Spinal cord (tissue), 9 donors: ENCODE measurements at regions not wholly inside any gene's neighbourhood (a gene's known extent, or its start where the extent isn't known, plus 50 kb on each side); places are given as distances from the start of the nearest gene placed in this dataset.

Experiments used
- DNase-seq, 6 donors: peaks; one replicate each; pipeline versions ENCODE4 v3.0.0 to v3.0.0-alpha.2; 2013 to 2015; ENCODE audit warnings: low spot score in 6 of 6, low read depth in 4 of 6
- H3K27ac ChIP-seq: one replicate; pipeline ENCODE4 v1.5.1; 2013; ENCODE audit warnings: low read depth, low read length, control low read depth
- H3K27me3 ChIP-seq: one replicate; pipeline ENCODE4 v1.6.1; 2013; ENCODE audit warnings: low read length; ENCODE audit not compliant: control insufficient read depth, insufficient read depth
- H3K36me3 ChIP-seq: one replicate; pipeline ENCODE4 v1.6.1; 2013; ENCODE audit warnings: low read length; ENCODE audit not compliant: control insufficient read depth, insufficient read depth
- H3K4me1 ChIP-seq: one replicate; pipeline ENCODE4 v1.6.1; 2013; ENCODE audit warnings: low read length; ENCODE audit not compliant: control insufficient read depth, insufficient read depth
- H3K4me3 ChIP-seq: one replicate; pipeline ENCODE4 v1.5.1; 2013; ENCODE audit warnings: low read depth, low read length, control low read depth
- H3K9me3 ChIP-seq: one replicate; pipeline ENCODE4 v1.6.1; 2013; ENCODE audit warnings: low read length; ENCODE audit not compliant: control insufficient read depth, insufficient read depth
- WGBS: methylation state at CpG from one replicate; pipeline ENCODE4 v1.1.5; 2013; ENCODE audit warnings: missing lambda C conversion rate; ENCODE audit not compliant: insufficient coverage; 5-methylcytosine and 5-hydroxymethylcytosine counted together
- donor health status: healthy.

DNA sequence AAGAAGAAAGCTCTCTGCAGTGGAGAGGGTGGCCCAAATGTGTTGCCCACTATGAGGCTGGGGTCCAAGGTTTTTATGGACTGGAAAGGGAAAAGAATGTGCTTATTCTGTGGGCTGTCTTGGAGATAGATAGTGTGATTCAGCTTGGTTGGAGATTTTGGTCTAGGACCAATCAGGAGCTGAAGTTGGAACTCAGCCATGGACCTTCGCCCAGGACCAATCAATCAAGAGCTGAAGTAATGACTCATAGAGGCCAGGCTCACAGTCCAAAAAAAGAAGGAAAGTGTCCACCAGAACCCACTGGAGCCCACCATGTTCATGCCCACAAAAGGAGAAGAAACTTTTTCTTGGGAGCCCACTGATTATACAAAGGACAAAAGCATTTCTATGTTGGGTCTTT lies 369.5 kb downstream of the UBE2NL start:
- Histone ChIP-seq H3K4me3 (no peak overlapping the region), H3K27me3 (no peaks in the 10 kb centered on the region), H3K4me1 (no peaks in the 10 kb centered on the region), H3K9me3 (no peaks in the 10 kb centered on the region), H3K27ac (no peak overlapping the region), H3K36me3 (no peaks in the 10 kb centered on the region)
- no peak for DNase-seq
- 40% methylated on average over 1 of the region's 1 CpG for WGBS

DNA sequence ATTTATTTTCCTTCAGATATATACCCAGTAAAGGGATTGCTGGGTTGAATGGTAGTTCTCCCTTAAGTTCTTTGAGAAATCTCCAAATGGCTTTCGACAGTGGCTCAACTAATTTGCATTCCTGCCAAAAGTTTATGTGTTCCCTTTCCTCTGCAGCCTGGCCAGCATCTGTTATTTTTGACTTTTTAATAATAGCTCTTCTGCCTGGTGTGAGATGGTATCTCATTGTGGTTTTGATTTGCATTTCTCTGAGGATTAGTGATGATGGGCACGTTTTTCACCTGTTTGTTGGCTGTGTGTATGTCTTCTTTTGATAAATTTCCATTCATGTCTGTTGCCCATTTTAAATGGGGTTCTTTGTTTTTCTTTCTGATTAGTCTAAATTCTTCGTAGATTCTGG lies 375.2 kb downstream of the UBE2NL start:
- WGBS: 40% methylated on average over 2 of the region's 3 CpGs
- no peaks in the 10 kb centered on the region for H3K27me3 ChIP-seq
- H3K36me3 ChIP-seq: no peaks in the 10 kb centered on the region
- H3K4me1 ChIP-seq: no peaks in the 10 kb centered on the region
- H3K27ac ChIP-seq: no peak overlapping the region
- no peaks in the 10 kb centered on the region for H3K9me3 ChIP-seq
- DNase-seq: no peak
- H3K4me3 ChIP-seq: no peak overlapping the region

DNA sequence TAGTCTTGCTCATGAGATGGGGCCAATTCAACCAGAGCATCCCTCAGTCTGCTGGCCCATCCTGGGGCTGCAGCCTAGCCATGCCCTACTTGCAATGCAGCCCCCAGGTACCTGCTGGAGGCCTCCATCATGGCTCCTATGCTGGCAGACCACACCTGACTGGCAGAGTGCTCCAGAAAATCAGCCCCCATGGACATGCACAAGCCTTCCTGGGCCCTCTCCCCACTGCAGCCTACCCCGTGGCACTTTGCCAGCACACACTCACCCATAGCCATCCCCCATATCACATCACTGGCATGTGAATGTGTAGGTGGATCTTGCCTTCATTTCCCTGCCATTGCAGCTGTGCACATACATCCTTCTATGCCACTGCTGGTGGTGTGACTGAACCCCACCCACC lies 381.8 kb downstream of the UBE2NL start:
- no peak for DNase-seq
- WGBS: 60% methylated on average over 1 of the region's 1 CpG
- Histone ChIP-seq H3K27ac (no peak overlapping the region), H3K4me3 (no peak overlapping the region), H3K9me3 (no peaks in the 10 kb centered on the region), H3K36me3 (no peaks in the 10 kb centered on the region), H3K27me3 (no peaks in the 10 kb centered on the region), H3K4me1 (no peaks in the 10 kb centered on the region)

DNA sequence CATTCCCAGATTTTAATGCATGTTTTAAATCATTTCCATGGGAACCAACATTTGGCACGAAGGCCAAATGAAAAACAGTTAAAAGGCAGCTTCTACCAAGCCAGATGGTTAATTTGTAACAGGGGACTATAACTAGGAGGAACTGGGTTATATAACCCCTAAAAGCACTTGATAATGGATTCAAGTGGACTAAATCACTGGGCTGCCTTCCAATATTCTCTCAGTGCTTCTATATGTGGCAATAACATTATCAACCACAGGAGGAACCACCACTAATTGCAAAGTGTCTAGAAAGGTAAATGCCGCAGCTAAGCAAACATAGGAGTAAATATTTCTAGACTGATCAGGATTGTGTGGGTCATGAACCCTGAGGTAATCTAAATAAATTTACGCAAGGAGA lies 391.5 kb downstream of the UBE2NL start:
- Histone ChIP-seq H3K27ac (no peak overlapping the region), H3K4me3 (no peak overlapping the region), H3K36me3 (no peaks in the 10 kb centered on the region), H3K4me1 (no peaks in the 10 kb centered on the region), H3K9me3 (no peaks in the 10 kb centered on the region), H3K27me3 (no peaks in the 10 kb centered on the region)
- 40% methylated on average over 1 of the region's 3 CpGs for WGBS
- peak in 4 of 6 donors; percentile 17 to 87 (median 52) for DNase-seq

DNA sequence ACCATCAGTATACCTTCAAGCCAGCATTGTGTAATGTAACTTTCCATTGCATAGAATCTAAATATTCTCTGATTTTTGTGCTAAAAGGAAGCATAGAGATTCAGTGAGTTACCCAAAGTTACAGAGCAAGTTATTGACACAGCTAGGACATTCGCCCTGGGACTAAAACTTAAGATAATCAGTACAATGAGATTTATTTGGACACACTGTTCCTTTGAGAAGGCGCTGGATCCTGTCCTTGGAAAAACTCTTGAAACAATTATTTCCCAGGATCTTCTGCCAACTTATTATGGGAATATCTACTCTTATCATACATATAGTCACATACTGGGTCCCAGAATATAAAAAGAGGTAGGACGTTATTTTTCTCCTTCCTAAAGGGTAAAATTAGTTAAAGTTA lies 392.0 kb downstream of the UBE2NL start:
- no peak overlapping the region for H3K27ac ChIP-seq
- no CpG with 5 or more reads among the region's 3 CpGs for WGBS
- no peak for DNase-seq
- H3K4me3 ChIP-seq: no peak overlapping the region
- H3K4me1 ChIP-seq: no peaks in the 10 kb centered on the region
- H3K9me3 ChIP-seq: no peaks in the 10 kb centered on the region
- H3K27me3 ChIP-seq: no peaks in the 10 kb centered on the region
- no peaks in the 10 kb centered on the region for H3K36me3 ChIP-seq

DNA sequence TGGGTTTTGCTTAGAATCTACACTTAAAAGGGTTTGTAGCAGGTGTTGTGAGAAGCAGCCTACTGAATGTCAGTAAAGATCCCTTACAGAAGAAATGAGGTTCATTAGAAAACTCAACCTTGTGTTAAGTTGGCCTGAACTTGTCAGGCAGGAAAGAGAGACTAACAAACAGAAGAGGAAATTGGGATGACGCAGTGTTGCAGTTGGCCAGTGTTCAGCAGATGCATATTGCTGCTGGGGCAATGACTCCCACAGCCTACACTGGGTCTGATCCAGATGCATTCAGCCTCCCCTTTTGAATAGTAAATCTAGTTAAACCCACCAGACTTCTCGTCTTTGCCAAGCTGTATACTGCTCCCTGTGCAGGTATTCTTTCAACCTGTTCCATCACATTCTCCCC lies 409.4 kb downstream of the UBE2NL start:
- H3K4me3 ChIP-seq: no peak overlapping the region
- WGBS: 68% methylated on average over 2 of the region's 2 CpGs
- H3K27me3 ChIP-seq: no peaks in the 10 kb centered on the region
- no peak overlapping the region for H3K27ac ChIP-seq
- no peaks in the 10 kb centered on the region for H3K4me1 ChIP-seq
- peaks cover 3% of the 10 kb centered on the region for H3K9me3 ChIP-seq
- no peaks in the 10 kb centered on the region for H3K36me3 ChIP-seq
- no peak for DNase-seq

DNA sequence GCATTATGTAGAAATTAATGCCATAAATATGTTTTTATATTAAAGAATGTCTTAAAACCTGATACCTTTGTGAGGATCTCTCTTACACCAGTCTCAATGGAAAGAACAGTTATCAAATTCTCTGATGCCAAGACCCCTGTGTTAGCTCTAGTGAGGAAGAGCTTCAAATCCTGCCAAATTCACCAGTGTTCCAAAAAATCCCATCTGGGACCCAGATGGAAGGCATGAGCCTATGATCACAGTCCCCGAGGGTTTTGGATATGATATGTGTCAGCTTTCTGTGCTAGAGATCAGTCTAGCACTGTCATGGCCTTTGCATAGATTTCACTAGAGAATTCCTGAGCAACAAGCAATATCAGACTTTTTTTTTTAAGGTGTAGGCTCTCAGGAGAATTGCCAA lies 412.1 kb downstream of the UBE2NL start:
- Histone ChIP-seq H3K9me3 (no peaks in the 10 kb centered on the region), H3K4me3 (no peak overlapping the region), H3K27me3 (no peaks in the 10 kb centered on the region), H3K4me1 (no peaks in the 10 kb centered on the region), H3K27ac (no peak overlapping the region), H3K36me3 (no peaks in the 10 kb centered on the region)
- peak in 1 of 6 donors; percentile 83 for DNase-seq
- 80% methylated on average over 1 of the region's 1 CpG for WGBS

DNA sequence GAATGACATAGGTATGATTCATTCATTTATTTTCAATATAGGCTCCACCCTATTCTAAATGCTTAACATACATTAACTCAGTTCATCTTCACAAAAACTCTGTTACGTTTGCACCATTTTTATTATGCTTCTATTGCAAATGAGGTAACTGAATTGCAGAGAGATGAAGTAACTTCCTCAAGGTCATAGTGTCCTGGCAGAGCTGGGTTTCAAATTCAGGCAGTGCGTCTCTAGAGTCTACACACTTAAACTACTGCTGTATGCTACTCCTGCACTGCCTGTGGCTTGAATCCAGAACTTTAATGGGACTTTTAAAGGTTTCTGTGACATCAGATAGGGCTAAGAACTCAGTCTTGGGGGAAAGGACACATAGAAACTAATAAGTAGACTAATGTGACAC lies 413.4 kb downstream of the UBE2NL start:
- 60% methylated on average over 1 of the region's 2 CpGs for WGBS
- Histone ChIP-seq H3K4me1 (no peaks in the 10 kb centered on the region), H3K27ac (no peak overlapping the region), H3K27me3 (no peaks in the 10 kb centered on the region), H3K36me3 (no peaks in the 10 kb centered on the region), H3K9me3 (no peaks in the 10 kb centered on the region), H3K4me3 (no peak overlapping the region)
- DNase-seq: no peak

DNA sequence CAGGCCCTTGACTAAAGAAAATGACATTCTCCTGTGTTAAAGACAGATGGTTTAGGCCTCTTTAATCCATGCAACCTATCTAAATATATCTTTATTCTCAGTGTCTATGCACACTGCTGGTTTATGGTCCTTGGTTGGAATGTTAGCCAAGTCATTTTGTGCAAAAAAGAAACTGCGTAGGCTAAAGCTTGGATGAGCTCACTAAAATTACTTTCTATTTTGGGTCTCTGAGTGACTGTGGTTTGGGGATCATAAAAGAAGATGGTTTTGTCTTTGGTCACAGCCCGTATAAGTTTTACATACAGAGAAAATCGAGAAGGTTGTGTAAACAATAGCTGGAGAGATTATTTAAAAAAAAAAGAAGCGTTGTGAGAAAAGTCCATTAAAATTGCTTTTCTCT lies 443.6 kb downstream of the UBE2NL start:
- WGBS: 67% methylated on average over 3 of the region's 4 CpGs
- Histone ChIP-seq H3K36me3 (no peaks in the 10 kb centered on the region), H3K4me1 (no peaks in the 10 kb centered on the region), H3K4me3 (no peak overlapping the region), H3K9me3 (no peaks in the 10 kb centered on the region), H3K27me3 (no peaks in the 10 kb centered on the region), H3K27ac (no peak overlapping the region)
- DNase-seq: peak in 2 of 6 donors; percentile 3

DNA sequence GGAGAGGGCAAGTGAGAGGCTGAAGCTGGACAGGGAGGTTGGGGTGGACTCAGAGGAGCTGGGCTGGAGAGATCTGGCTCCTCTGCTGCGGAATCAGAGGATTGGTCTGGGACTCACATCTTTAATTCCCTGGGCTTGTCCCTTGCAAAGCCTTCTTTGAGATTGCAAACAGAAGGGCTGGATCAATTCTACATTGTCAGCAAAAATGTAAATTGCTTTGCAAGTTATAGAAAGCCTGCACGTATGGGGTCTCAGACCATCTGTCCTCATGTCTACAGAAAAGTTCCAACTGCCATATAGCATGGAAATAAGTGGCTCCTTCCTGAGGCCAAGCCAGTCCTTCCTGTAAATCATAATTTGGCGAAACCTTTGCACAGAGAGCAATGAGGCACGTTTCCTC lies 449.6 kb downstream of the UBE2NL start:
- DNase-seq: no peak
- WGBS: 69% methylated on average over 3 of the region's 4 CpGs
- H3K36me3 ChIP-seq: no peaks in the 10 kb centered on the region
- no peak overlapping the region for H3K27ac ChIP-seq
- no peaks in the 10 kb centered on the region for H3K27me3 ChIP-seq
- H3K9me3 ChIP-seq: no peaks in the 10 kb centered on the region
- H3K4me3 ChIP-seq: no peak overlapping the region
- H3K4me1 ChIP-seq: no peaks in the 10 kb centered on the region
